GM21447 (cell line): ENCODE measurements at regions not wholly inside any gene's neighbourhood (a gene's known extent, or its start where the extent isn't known, plus 50 kb on each side); places are given as distances from the start of the nearest gene placed in this dataset.

Experiments used
- ATAC-seq: cut with Tn5 transposase; IDR thresholded peaks from one replicate; pipeline ENCODE4 v1.9.1; 2021; ENCODE audit not compliant: unreplicated experiment

DNA sequence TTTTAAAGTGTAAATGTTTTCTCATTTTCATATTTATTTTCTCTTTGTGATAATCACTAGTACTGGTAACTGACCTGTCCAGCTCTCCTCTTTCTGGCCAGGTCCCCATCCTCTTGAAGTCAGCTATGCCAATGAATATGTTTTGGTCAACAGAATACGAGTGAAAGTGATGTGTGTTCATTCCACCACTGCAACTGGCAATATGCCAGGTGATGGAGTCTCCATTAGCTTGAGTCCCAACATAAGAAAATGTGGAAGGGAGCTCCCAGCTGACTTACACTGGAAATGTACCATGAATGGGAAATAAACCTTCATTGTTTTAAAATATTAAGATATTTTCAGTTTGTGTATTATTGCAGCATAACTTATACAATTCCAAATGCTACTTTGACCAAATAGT lies 75.8 kb downstream of the CCDC34 start:
- ATAC-seq: no peak

DNA sequence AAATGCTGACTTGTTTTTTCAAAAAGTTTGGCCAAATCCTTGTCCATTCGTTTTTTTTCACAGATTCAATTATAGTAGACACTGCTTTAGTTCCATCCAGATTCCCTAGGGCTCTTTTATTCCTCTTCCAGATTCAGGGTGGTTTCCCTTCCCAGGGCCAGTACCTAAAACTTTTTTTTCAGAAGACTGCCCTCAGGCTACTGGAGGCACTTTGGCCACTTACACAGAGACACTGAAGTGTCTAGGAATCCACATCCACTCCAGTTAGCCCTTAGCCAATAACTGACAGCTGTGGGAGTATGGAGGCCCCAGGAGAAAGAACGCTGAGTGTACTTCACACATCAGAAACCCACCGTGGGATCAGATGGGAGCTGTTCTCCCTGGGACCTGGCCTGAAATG lies 77.3 kb downstream of the CCDC34 start:
- no peak for ATAC-seq

DNA sequence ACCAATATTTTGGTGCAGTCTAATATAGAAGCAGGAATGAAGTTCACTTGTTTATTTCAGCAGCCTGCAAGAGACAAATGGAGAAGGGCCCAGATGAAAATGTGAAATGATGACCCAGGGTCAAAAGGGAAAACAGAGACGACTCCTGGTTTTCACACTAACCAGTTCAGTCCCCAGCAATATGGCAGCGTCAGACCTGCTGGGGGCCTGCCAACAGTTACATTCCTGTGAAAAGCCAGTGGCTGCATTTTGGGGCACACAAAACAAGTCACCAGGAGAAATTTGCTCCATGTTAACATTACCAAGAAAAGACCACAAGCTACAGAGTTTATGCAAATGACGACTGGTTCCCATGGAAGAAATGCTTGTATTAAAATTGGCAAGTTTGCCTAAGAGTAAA lies 80.2 kb downstream of the CCDC34 start:
- ATAC-seq: no peak

DNA sequence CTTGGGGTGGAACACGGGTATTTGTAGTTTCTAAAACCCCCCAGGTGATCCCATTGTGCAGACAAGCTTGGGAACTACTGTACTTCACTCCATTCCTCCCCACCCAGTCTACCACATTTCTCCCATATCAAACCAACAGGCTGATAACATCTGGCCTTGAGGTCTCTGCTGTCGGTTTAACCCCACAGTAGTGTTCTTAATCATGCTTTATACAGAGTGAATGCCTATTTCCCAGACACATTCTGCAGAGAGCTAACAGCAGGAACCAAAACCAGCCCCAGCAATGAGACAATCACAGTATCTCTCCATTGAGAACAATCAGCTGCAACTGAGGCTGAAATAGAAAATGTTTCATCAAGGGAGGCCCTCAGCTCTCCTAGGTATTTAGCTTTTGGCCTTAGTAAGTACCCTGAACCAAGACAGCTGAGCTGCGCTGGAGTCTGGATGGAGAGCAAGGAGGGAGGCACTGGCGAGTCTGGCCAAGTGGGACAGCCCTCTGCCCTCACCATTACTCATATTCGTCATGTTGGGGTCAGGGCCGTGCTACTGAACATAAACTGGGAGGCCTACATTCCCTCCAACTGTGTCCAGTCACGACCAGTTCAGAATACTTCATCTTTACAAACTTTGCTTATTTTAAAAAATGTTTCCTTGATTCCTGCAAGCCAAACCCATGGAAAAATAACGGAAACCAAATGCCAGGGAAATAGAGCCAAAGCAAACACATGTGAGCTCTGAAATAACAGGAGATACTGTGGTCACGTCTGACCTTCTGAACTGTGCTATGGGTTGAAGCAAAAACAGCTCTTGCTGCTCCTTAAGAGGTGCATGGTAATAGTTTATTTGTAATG lies 81.0 kb downstream of the CCDC34 start:
- ATAC-seq: no peak

DNA sequence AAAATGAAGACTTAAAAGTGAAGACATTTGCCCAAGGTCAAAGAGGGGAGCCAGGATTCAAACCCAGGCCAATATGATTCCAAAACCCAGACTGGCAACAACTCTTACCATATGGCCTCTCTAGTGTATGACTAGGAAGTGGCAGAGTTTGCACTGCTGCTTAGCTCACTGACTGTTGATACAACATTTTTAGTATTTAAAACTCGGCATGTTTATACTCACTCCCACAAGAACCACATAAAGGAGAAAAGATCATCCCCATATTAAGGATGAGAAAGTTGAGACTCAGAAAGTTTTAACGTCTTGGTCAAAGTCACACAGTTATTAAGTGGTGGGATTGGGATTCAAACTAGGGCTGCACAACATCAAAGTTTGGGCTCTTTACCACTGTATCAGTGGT lies 81.7 kb downstream of the CCDC34 start:
- no peak for ATAC-seq

DNA sequence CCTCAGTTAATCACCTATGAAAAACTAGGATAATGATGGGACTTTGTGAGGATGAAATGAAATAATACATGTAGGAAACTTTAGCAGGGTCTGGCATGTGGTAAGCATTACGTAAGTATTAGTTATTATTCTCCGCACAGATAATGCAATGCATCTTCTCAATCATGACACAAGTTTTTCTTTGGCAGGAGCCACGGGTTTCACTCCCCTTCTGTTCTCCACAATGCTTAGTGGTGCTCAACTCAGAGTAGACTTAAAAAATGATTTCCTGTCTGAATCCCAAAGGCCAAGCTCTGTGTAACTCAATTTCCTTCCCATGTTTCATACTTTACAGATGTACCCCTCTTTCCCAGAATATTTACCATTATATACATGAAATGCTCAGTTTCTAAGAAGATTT lies 82.9 kb downstream of the CCDC34 start:
- ATAC-seq: no peak

DNA sequence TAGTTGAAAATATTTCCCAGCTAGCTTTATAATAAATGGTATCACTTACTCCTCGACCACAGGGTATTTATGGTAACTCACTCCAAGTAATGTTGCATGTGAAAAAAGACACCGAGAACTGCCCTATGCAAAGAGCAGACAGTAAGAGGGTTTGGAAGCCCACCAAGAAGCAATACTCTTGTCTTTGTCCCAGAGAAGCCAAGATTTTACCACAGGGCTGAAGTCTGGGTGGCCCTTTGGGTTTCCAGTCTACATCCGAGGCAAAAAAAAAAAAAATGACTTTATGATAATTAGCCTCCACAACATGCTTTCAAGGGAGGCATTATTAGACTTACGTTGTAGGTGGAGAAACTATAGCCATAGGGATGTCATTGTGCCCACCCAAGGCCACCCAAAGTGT lies 83.6 kb downstream of the CCDC34 start:
- no peak for ATAC-seq

DNA sequence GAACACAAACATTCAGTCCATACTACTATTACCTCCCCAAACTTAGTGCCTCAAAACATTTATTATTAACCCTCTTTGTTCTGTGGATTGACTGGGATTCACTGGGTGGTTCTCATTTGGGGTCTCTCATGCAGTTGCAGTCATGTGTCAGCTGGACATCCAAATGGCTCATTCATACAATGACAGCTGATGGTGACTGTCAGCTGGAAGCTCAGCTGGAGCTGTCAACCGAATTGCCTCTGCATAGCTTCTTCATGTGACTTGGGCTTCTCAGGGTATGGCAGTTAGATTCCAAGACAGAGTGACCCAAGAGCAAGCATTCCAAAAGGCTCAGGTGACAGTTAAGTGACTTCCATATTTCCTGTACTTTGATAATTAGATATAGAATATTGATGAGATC lies 85.2 kb downstream of the CCDC34 start:
- no peak for ATAC-seq

DNA sequence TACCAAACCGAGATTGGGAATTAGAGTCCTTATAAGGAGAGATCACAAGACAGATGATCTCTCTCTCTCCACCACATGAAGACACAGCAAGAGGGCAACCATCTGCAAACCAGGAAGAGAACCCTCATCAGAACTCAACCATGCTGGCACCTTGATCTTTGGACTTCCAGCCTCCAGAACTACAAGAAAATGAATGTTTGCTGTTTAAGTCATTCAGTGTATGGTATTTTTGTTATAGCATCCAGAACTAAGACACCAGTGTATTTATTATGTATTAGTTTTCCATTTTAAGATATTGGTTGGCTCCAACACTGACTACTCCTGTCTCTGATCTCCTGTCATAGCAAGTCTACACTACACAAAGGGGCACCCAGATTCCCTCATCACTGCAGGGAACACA lies 86.9 kb downstream of the CCDC34 start:
- ATAC-seq: no peak

DNA sequence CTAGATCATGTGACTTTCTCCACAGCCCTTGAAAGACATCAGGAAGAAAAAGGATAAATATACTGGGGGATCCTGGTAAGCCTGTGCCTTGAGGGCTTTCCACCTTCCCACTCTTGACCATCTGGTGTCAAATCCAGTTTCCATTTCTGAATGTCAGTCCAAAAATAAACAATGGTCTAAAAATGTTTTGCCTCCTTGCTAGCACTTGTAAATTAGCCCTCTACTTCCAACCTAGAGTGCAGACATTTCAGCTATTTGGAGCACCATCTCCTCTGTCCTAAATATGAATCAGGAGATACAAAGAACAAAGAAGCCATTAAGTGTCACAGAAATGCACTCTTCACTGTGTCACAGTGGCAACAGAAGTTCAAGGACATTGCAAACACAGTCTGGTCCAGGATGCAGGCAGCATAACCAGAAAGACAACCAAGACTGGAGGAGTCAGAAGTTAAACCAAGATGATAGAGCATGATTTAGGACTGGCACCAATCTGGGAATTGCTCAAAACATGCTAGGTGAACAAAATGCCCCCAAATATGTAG lies 88.1 kb downstream of the CCDC34 start:
- no peak for ATAC-seq

DNA sequence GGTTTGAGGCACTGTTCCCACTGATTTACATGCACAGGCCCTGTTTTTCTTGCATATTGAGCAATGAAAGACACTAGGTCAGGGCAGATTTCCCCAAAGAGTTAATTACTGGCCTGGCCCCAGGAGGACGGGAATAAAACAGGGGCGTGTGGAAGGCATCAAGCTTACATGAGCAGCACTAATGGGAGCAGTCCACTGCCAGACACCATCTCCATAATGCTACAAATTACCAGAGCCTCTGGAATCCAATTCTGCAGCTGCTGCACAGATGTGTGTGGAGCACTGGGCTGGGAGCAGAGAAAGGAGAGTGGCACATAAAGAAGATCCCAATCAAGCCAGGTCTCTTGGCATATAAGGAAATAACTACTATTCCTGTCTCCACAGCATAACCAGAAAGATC lies 96.9 kb downstream of the CCDC34 start:
- no peak for ATAC-seq

DNA sequence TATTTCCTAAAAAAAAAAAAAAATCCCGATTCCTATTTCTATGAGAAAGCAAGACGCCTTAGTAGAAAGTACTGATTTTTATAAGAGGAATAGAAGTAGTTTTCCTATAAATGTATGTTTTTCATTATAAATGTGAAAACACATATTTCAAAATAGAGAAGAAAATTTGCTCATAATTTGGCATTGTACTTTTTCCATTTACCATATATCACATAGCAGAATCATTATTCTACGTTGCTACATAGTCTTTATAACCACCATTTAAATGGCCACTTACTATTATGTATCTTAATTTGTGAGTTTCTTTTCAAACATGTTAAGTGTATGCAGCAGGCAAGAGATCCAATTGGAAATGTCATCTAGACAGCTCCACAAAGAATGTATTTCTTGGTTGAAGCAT lies 99.0 kb downstream of the CCDC34 start:
- no peak for ATAC-seq

DNA sequence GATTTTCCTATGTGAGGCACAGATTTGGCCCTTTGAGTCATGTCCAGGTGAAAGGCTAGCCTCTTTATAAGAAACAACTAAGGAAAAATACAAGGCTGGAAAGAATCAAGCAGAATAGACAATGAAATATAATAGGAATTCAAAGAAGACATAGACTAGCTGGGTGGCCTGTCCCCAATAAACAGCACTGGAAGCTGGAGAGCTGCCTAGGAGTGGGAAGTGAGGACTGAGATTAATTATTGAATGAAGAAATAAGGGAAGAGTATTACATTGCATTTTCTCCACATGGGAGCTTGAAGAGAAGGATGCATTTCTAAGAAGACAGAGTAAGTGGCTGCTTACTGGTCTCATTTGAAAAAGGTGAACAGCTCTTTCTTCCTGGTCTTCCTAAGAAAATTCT lies 100.0 kb downstream of the CCDC34 start:
- ATAC-seq: no peak

DNA sequence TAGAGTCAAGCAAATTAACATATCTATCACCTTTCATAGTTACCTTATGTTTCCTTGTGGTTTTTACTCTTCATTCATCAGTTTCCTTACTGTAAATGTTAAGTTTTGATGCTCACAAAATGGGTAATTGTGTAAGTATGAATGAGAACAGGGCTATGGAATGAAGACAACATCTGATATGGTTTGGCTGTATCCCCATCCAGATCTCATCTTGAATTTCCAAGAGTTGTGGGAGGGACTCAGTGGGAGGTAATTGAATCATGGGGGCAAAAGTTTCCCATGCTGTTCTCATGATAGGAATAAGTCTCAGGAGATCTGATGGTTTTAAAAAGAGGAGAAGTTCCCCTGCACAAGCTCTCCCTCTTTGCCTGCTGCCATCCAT lies 107.6 kb downstream of the CCDC34 start:
- ATAC-seq: no peak

DNA sequence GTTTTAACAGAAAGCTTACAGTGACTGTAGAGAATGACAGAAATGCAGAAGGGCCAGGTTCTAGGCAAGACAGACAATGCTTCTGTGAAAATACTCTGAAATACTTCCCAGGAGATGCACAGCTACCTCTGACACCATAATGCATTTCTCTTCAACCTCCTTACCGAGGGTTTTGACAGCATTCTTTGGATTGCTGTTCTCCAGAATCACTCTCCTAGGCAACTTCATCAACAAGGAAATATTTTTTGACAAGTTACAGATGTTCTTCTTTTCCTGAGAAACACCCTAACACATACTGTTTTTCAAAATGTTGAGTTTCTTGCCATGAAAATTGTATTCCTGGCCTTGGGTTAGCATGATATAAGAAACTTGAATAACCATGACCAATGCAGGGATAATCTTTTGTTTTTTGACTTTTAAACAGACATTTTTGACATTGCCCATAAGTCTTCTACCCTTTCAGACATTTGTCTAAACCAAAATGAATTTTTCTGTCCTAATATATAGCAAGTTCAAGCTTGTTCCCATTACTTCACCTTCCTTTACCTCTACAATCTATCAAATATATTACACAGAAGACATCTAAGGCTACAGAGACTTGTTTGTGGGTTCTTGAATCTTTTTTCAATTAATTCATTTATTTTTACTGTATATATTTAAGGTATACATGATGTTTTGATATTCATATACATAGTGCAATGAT lies 108.1 kb downstream of the CCDC34 start:
- ATAC-seq: no peak

DNA sequence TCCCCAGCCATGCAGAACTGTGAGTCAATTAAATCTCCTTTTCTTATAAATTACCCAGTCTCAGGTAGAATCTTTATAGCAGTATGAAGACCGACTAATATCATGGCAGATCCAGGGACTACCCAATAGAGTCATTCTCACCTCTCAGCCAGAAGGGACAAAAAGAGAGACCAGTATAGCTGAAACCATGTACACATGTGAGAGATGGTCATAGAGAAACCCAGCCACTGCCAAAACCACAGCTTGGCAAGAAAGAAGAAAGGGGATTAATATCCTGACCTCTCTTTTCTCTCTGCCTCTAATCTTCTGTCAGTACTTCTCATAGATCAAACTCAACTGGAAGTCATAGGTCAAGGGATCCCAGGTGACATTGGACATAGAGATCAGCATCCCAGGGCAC lies 109.8 kb downstream of the CCDC34 start:
- ATAC-seq: no peak

DNA sequence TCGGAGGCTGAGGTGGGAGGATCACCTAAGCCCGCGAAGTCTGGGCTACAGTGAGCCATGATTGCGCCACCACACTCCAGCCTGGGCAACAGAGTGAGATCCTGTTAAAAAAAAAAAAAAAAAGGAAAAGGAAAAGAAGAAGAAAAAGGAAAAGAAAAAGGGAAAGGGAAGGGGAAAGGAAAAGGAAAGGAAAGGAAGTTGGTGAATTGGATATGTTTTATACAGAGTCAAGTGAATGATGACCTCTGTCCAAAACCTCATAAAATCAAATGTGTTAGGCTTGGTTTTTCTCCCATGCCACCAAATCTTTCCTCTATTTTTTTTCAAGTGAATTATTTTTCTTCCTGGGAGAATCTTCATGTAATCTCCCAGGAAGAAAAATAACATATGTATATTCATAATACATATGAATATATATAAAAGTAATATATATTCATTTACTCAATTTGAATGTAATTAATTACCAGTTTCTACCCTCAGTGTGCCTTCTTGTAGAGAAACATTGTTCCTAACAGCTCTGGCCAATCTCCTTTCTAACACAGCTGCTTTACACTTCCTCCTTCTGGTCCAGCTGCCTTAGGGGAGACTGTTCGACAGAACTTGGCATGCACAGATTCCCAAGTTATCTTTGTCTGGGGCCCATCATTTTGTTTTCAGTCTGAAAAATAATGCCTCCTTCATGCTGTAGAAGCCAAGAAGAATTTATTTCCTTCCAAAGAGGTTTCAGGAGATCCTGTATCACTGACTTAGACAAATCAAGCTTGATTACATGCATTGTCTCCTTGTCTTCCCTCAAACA lies 111.9 kb downstream of the CCDC34 start:
- no peak for ATAC-seq

DNA sequence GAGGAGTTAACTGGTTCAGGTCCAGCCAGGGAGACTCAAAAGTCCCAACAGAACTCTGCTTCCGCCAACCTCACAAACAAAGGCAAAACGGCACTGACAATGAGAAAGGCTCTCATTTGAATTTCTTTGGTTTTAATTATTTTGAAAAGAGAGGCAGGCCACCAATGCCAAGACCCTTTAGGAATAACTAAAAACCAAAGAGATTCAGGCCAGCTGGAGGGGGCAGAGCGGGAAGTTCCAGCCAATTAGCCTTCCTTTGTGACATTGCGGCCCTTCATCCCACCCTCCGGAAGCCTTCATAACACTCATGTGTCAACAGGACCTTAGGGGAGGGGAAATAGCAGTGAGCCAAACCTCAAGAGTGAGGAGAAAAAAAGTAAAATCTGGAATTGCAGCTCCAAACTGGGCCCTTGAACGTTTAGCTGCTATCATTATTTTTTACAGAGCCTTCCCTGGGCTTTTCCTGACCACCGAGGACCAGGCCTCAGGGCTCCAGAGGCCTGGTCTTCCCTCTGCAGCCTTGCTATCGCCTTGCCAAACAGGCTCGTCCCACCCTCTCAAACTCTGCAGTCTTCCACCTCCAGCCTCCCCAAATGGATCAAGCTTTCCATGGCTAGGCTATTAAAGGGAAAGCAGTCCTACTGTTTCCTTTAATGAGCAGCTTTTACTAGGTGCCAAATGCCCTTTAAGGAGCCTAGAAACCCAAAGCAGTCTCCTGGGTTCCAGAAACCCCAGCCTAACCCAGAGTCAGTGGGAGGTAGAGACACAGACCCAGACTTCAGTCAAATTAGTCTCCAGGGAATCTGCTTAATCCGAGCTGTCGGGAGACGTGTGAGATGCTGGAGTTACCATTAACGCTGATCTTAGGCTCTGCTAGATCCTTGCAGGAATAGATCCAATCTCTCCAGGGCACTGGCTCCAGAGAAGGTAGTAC lies 114.2 kb downstream of the CCDC34 start:
- ATAC-seq: no peak

DNA sequence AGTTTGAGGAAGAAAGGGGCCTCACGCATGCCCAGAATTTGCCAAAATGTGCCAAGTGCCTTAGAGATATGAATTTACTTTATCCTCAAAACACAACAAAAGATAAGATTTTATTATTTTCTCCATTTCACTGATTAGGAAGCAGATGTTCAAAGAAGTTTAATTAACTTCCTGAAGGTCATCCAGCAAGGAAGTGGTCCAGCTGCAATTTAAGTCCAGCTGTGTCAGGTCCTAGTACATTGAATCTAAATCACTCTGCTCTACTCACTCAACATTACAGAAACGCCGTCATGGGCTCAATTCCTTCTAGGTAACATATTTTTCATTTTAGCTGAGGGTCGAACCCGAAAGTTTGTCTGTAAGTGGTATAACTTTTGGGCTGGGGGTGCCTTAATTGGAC lies 115.4 kb downstream of the CCDC34 start:
- no peak for ATAC-seq

DNA sequence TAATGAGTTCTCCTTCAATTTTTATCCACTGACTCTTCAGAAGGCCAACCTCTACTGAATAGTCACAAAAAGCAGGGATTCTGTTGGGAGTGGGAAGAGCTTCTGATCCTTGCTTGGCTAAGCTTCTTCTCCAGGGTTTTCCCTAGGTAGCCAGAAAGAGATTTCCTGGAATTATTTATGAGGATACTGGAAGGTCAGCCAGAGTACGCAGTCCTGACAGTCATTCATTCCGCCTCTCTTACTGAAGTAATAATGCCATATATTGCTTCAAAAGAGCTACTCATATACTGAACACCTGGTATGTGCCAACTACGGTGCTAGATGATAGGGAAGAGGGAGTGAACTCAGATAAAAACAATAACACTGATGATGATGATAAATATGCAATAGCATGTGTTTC lies 116.1 kb downstream of the CCDC34 start:
- ATAC-seq: no peak

DNA sequence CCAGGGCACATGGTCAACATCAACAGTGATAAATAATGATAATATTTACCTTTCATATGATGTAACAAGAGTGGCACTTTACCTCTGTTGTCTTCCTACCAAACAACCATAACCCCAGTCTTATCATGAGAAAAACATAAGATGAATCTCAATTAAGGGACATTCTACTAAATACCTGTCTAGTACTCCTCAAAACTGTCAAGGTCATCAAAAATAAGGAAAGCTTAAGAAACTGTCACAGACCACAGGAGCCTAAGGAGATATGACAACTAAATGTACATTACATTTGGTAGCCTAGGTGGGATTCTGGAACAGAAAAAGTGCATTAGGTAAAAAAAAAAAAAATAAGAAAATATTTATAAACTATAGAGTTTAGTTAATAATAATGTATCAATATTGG lies 118.1 kb downstream of the CCDC34 start:
- ATAC-seq: no peak
